HL-60 (cell line): ENCODE measurements at regions not wholly inside any gene's neighbourhood (a gene's known extent, or its start where the extent isn't known, plus 50 kb on each side); places are given as distances from the start of the nearest gene placed in this dataset.
A peak's percentile ranks its signal among the peaks of the same experiment; 100 is the strongest.

ENCODE experiments used
- CTCF ChIP-seq: IDR thresholded peaks from one replicate; pipeline ENCODE4 v1.5.1; 2011; ENCODE audit warnings: low read length, control low read depth, inconsistent platforms; ENCODE audit not compliant: insufficient read depth
- GABPA ChIP-seq: IDR thresholded peaks from 2 replicates; pipeline ENCODE4 v1.6.1; 2012; ENCODE audit warnings: low read depth
- POLR2AphosphoS5 ChIP-seq: IDR thresholded peaks from 2 replicates; pipeline ENCODE4 v1.6.1; 2012; ENCODE audit warnings: low read depth
- SPI1 ChIP-seq: IDR thresholded peaks from 2 replicates; pipeline ENCODE4 v1.6.1; 2012; ENCODE audit warnings: low read depth, mild to moderate bottlenecking, borderline replicate concordance

GRCh38 chr7:113664867-113665266 lies 253.9 kb downstream of the PPP1R3A start:
- TF ChIP-seq POLR2AphosphoS5 (no peak), CTCF (no peak), GABPA (no peak), SPI1 (peak; percentile 11; the same call in 1 of the 2 replicates)
